ENCODE measurements at regions not wholly inside any gene's neighbourhood (a gene's known extent, or its start where the extent isn't known, plus 50 kb on each side); places are given as distances from the start of the nearest gene placed in this dataset.

GRCh38 chrX:12026481-12026880 is 111.8 kb upstream of the FRMPD4 start:
- H2AK5ac ChIP-seq (ENCODE audit: low read length): no peak overlapping the region
- WGBS (ENCODE audit: extremely low coverage, insufficient coverage, low lambda C conversion rate): no CpG with 5 or more reads among the region's 2 CpGs
- no peak overlapping the region for H3K4me3 ChIP-seq (ENCODE audit: low read length)
- no peak for DNase-seq
- H3K27me3 ChIP-seq (ENCODE audit: insufficient read depth, low read length, poor library complexity): no peaks in the 10 kb centered on the region
- H3K36me3 ChIP-seq (ENCODE audit: control insufficient read depth, insufficient read depth, low read length): no peaks in the 10 kb centered on the region
- H3K23ac ChIP-seq (ENCODE audit: low read length): no peak overlapping the region
- H3K56ac ChIP-seq (ENCODE audit: low read length): no peak overlapping the region
- no peak overlapping the region for H4K8ac ChIP-seq (ENCODE audit: low read depth, low read length)
- no peaks in the 10 kb centered on the region for H3K4me1 ChIP-seq (ENCODE audit: control insufficient read depth, low read depth, low read length)
- H3K18ac ChIP-seq (ENCODE audit: low read length): no peak overlapping the region
- H3K4ac ChIP-seq (ENCODE audit: low read depth, low read length): no peak overlapping the region
- no peaks in the 10 kb centered on the region for H3K79me2 ChIP-seq (ENCODE audit: control insufficient read depth, insufficient read depth, low read length)
- H3K27ac ChIP-seq (ENCODE audit: low read depth, low read length): no peak overlapping the region
- no peak overlapping the region for H3K4me2 ChIP-seq (ENCODE audit: low read length)
- no peak overlapping the region for H2BK5ac ChIP-seq (ENCODE audit: low read length)
- no peak overlapping the region for H2BK15ac ChIP-seq (replicated peaks; ENCODE audit: low read depth)
- H2BK120ac ChIP-seq (ENCODE audit: low read depth, low read length): no peak overlapping the region
- H3K9ac ChIP-seq (ENCODE audit: low read length): no peak overlapping the region
- no peaks in the 10 kb centered on the region for H3K79me1 ChIP-seq (ENCODE audit: low read length)
- H4K5ac ChIP-seq (ENCODE audit: low read length): no peak overlapping the region

- no peaks in the 10 kb centered on the region for H3K79me1 ChIP-seq (ENCODE audit: low read length)
- H3K4me3 ChIP-seq (ENCODE audit: low read length): no peak overlapping the region
- no peak overlapping the region for H3K56ac ChIP-seq (ENCODE audit: low read length)
- H2BK120ac ChIP-seq (ENCODE audit: low read depth, low read length): no peak overlapping the region
- no peaks in the 10 kb centered on the region for H3K36me3 ChIP-seq (ENCODE audit: control insufficient read depth, insufficient read depth, low read length)
- H3K4me2 ChIP-seq (ENCODE audit: low read length): no peak overlapping the region
- no peak overlapping the region for H2BK15ac ChIP-seq (replicated peaks; ENCODE audit: low read depth)
- no peak overlapping the region for H4K8ac ChIP-seq (ENCODE audit: low read depth, low read length)
- H4K5ac ChIP-seq (ENCODE audit: low read length): no peak overlapping the region
- DNase-seq: no peak
- no peak overlapping the region for H2BK5ac ChIP-seq (ENCODE audit: low read length)
- no peak overlapping the region for H3K18ac ChIP-seq (ENCODE audit: low read length)
- no peaks in the 10 kb centered on the region for H3K4me1 ChIP-seq (ENCODE audit: control insufficient read depth, low read depth, low read length)
- H3K79me2 ChIP-seq (ENCODE audit: control insufficient read depth, insufficient read depth, low read length): no peaks in the 10 kb centered on the region
- H2AK5ac ChIP-seq (ENCODE audit: low read length): no peak overlapping the region
- WGBS (ENCODE audit: extremely low coverage, insufficient coverage, low lambda C conversion rate): no CpG with 5 or more reads among the region's 1 CpG
- no peak overlapping the region for H3K23ac ChIP-seq (ENCODE audit: low read length)
- no peaks in the 10 kb centered on the region for H3K27me3 ChIP-seq (ENCODE audit: insufficient read depth, low read length, poor library complexity)
- H3K4ac ChIP-seq (ENCODE audit: low read depth, low read length): no peak overlapping the region
- no peak overlapping the region for H3K27ac ChIP-seq (ENCODE audit: low read depth, low read length)
- H3K9ac ChIP-seq (ENCODE audit: low read length): no peak overlapping the region
These were observed 106.2 kb upstream of the FRMPD4 start for GRCh38 chrX:12032082-12032481.

GRCh38 chrX:12034741-12035140 is 103.5 kb upstream of the FRMPD4 start:
- no peak overlapping the region for H3K4me2 ChIP-seq (ENCODE audit: low read length)
- no peaks in the 10 kb centered on the region for H3K4me1 ChIP-seq (ENCODE audit: control insufficient read depth, low read depth, low read length)
- H3K23ac ChIP-seq (ENCODE audit: low read length): no peak overlapping the region
- no peaks in the 10 kb centered on the region for H3K36me3 ChIP-seq (ENCODE audit: control insufficient read depth, insufficient read depth, low read length)
- no peaks in the 10 kb centered on the region for H3K79me1 ChIP-seq (ENCODE audit: low read length)
- no peak overlapping the region for H3K4me3 ChIP-seq (ENCODE audit: low read length)
- H4K8ac ChIP-seq (ENCODE audit: low read depth, low read length): no peak overlapping the region
- no peak overlapping the region for H3K56ac ChIP-seq (ENCODE audit: low read length)
- no peak overlapping the region for H2AK5ac ChIP-seq (ENCODE audit: low read length)
- H3K79me2 ChIP-seq (ENCODE audit: control insufficient read depth, insufficient read depth, low read length): no peaks in the 10 kb centered on the region
- no peak overlapping the region for H3K4ac ChIP-seq (ENCODE audit: low read depth, low read length)
- H3K27me3 ChIP-seq (ENCODE audit: insufficient read depth, low read length, poor library complexity): no peaks in the 10 kb centered on the region
- H3K9ac ChIP-seq (ENCODE audit: low read length): no peak overlapping the region
- no peak overlapping the region for H4K5ac ChIP-seq (ENCODE audit: low read length)
- WGBS (ENCODE audit: extremely low coverage, insufficient coverage, low lambda C conversion rate): no CpG with 5 or more reads among the region's 6 CpGs
- no peak overlapping the region for H3K18ac ChIP-seq (ENCODE audit: low read length)
- H2BK5ac ChIP-seq (ENCODE audit: low read length): no peak overlapping the region
- H3K27ac ChIP-seq (ENCODE audit: low read depth, low read length): no peak overlapping the region
- H2BK15ac ChIP-seq (replicated peaks; ENCODE audit: low read depth): no peak overlapping the region
- no peak for DNase-seq
- no peak overlapping the region for H2BK120ac ChIP-seq (ENCODE audit: low read depth, low read length)

DNA sequence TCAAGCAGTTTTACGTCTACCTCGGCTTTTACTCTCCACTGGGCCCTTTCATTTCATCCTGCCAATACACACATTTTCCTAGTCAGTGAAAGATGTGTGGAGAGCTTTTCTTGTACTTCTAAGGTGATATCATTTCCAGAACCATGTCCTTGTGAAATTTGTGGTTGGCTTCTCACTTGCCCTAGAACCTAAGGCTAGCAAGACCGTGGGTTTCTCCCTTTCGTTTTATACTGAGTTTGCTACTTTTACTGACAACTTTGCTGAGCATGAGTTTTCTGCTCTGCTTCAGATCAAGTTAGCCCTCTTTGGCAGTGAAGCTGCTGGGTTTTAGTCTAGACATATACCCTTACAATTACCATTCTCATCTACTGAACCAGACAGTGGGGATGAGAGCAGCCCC is 95.7 kb upstream of the FRMPD4 start:
- H2BK15ac ChIP-seq (replicated peaks; ENCODE audit: low read depth): no peak overlapping the region
- H4K8ac ChIP-seq (ENCODE audit: low read depth, low read length): no peak overlapping the region
- H3K18ac ChIP-seq (ENCODE audit: low read length): no peak overlapping the region
- H2BK120ac ChIP-seq (ENCODE audit: low read depth, low read length): no peak overlapping the region
- H3K27me3 ChIP-seq (ENCODE audit: insufficient read depth, low read length, poor library complexity): no peaks in the 10 kb centered on the region
- DNase-seq: no peak
- H2BK5ac ChIP-seq (ENCODE audit: low read length): no peak overlapping the region
- no peak overlapping the region for H3K4ac ChIP-seq (ENCODE audit: low read depth, low read length)
- no peaks in the 10 kb centered on the region for H3K79me1 ChIP-seq (ENCODE audit: low read length)
- H3K23ac ChIP-seq (ENCODE audit: low read length): no peak overlapping the region
- H3K9ac ChIP-seq (ENCODE audit: low read length): no peak overlapping the region
- no peak overlapping the region for H3K56ac ChIP-seq (ENCODE audit: low read length)
- WGBS (ENCODE audit: extremely low coverage, insufficient coverage, low lambda C conversion rate): no CpG with 5 or more reads among the region's 4 CpGs
- no peak overlapping the region for H4K5ac ChIP-seq (ENCODE audit: low read length)
- H3K27ac ChIP-seq (ENCODE audit: low read depth, low read length): no peak overlapping the region
- no peaks in the 10 kb centered on the region for H3K79me2 ChIP-seq (ENCODE audit: control insufficient read depth, insufficient read depth, low read length)
- no peak overlapping the region for H3K4me2 ChIP-seq (ENCODE audit: low read length)
- H3K36me3 ChIP-seq (ENCODE audit: control insufficient read depth, insufficient read depth, low read length): no peaks in the 10 kb centered on the region
- H3K4me3 ChIP-seq (ENCODE audit: low read length): no peak overlapping the region
- no peak overlapping the region for H2AK5ac ChIP-seq (ENCODE audit: low read length)
- no peaks in the 10 kb centered on the region for H3K4me1 ChIP-seq (ENCODE audit: control insufficient read depth, low read depth, low read length)

GRCh38 chrX:12052109-12052508 is 86.2 kb upstream of the FRMPD4 start:
- DNase-seq: no peak
- Histone ChIP-seq H3K23ac (ENCODE audit: low read length) (no peak overlapping the region), H3K18ac (ENCODE audit: low read length) (no peak overlapping the region), H2BK120ac (ENCODE audit: low read depth, low read length) (no peak overlapping the region), H2BK15ac (replicated peaks; ENCODE audit: low read depth) (no peak overlapping the region), H3K79me1 (ENCODE audit: low read length) (no peaks in the 10 kb centered on the region), H3K27me3 (ENCODE audit: insufficient read depth, low read length, poor library complexity) (no peaks in the 10 kb centered on the region), H3K4me1 (ENCODE audit: control insufficient read depth, low read depth, low read length) (no peaks in the 10 kb centered on the region), H3K27ac (ENCODE audit: low read depth, low read length) (no peak overlapping the region), H3K4ac (ENCODE audit: low read depth, low read length) (no peak overlapping the region), H4K5ac (ENCODE audit: low read length) (no peak overlapping the region), H4K8ac (ENCODE audit: low read depth, low read length) (no peak overlapping the region), H3K9ac (ENCODE audit: low read length) (no peak overlapping the region), H3K4me3 (ENCODE audit: low read length) (no peak overlapping the region), H2AK5ac (ENCODE audit: low read length) (no peak overlapping the region), H3K79me2 (ENCODE audit: control insufficient read depth, insufficient read depth, low read length) (no peaks in the 10 kb centered on the region), H3K56ac (ENCODE audit: low read length) (no peak overlapping the region), H3K4me2 (ENCODE audit: low read length) (no peak overlapping the region), H3K36me3 (ENCODE audit: control insufficient read depth, insufficient read depth, low read length) (no peaks in the 10 kb centered on the region), H2BK5ac (ENCODE audit: low read length) (no peak overlapping the region)
- no CpG with 5 or more reads among the region's 1 CpG for WGBS (ENCODE audit: extremely low coverage, insufficient coverage, low lambda C conversion rate)

- H3K27me3 ChIP-seq (ENCODE audit: insufficient read depth, low read length, poor library complexity): no peaks in the 10 kb centered on the region
- H3K9ac ChIP-seq (ENCODE audit: low read length): no peak overlapping the region
- no peak overlapping the region for H3K4me2 ChIP-seq (ENCODE audit: low read length)
- no CpG with 5 or more reads among the region's 4 CpGs for WGBS (ENCODE audit: extremely low coverage, insufficient coverage, low lambda C conversion rate)
- no peak overlapping the region for H2BK5ac ChIP-seq (ENCODE audit: low read length)
- no peaks in the 10 kb centered on the region for H3K79me2 ChIP-seq (ENCODE audit: control insufficient read depth, insufficient read depth, low read length)
- no peaks in the 10 kb centered on the region for H3K36me3 ChIP-seq (ENCODE audit: control insufficient read depth, insufficient read depth, low read length)
- H3K4ac ChIP-seq (ENCODE audit: low read depth, low read length): no peak overlapping the region
- H3K79me1 ChIP-seq (ENCODE audit: low read length): no peaks in the 10 kb centered on the region
- no peak overlapping the region for H2BK15ac ChIP-seq (replicated peaks; ENCODE audit: low read depth)
- no peak overlapping the region for H3K56ac ChIP-seq (ENCODE audit: low read length)
- no peak for DNase-seq
- H2BK120ac ChIP-seq (ENCODE audit: low read depth, low read length): no peak overlapping the region
- no peak overlapping the region for H2AK5ac ChIP-seq (ENCODE audit: low read length)
- no peak overlapping the region for H3K27ac ChIP-seq (ENCODE audit: low read depth, low read length)
- H4K8ac ChIP-seq (ENCODE audit: low read depth, low read length): no peak overlapping the region
- H3K4me3 ChIP-seq (ENCODE audit: low read length): no peak overlapping the region
- H4K5ac ChIP-seq (ENCODE audit: low read length): no peak overlapping the region
- H3K4me1 ChIP-seq (ENCODE audit: control insufficient read depth, low read depth, low read length): no peaks in the 10 kb centered on the region
- H3K23ac ChIP-seq (ENCODE audit: low read length): no peak overlapping the region
- no peak overlapping the region for H3K18ac ChIP-seq (ENCODE audit: low read length)
These were observed 80.2 kb upstream of the FRMPD4 start for GRCh38 chrX:12058087-12058486.

Measured in mesendoderm (in vitro differentiated cells).